WERI-Rb-1 (cell line): ENCODE measurements at regions not wholly inside any gene's neighbourhood (a gene's known extent, or its start where the extent isn't known, plus 50 kb on each side); places are given as distances from the start of the nearest gene placed in this dataset.

Source experiments
- DNase-seq: peaks from one replicate; pipeline ENCODE4 v3.0.0-alpha.2; 2020
- H3K27ac ChIP-seq: fragments of 250-450 bp; sonication (Bioruptor Pico); 2 replicates; pipeline ENCODE4 v1.5.1; 2020; ENCODE audit warnings: mild to moderate bottlenecking, moderate library complexity
- H3K27me3 ChIP-seq: fragments of 250-450 bp; sonication (Bioruptor Pico); 2 replicates; pipeline ENCODE4 v1.5.1; 2021; ENCODE audit warnings: mild to moderate bottlenecking, low read depth, moderate library complexity; ENCODE audit not compliant: insufficient read depth, severe bottlenecking
- H3K36me3 ChIP-seq: fragments of 250-450 bp; sonication (Bioruptor Pico); 2 replicates; pipeline ENCODE4 v1.5.1; 2020; ENCODE audit warnings: mild to moderate bottlenecking, moderate library complexity
- H3K4me3 ChIP-seq: 2 replicates; pipeline ENCODE4 v1.5.1; 2011; ENCODE audit warnings: low read depth, mild to moderate bottlenecking, control low read depth, low read length
- H3K9me3 ChIP-seq: fragments of 250-450 bp; sonication (Bioruptor Pico); 2 replicates; pipeline ENCODE4 v1.5.1; 2021; ENCODE audit warnings: mild to moderate bottlenecking, moderate library complexity; ENCODE audit not compliant: severe bottlenecking
- CTCF ChIP-seq: IDR thresholded peaks from 2 replicates; pipeline ENCODE4 v1.5.1; 2011; ENCODE audit warnings: low read depth, mild to moderate bottlenecking, control low read depth, inconsistent platforms, low read length

- Histone ChIP-seq H3K36me3 (no peaks in the 10 kb centered on the region), H3K27me3 (no peaks in the 10 kb centered on the region), H3K9me3 (no peaks in the 10 kb centered on the region), H3K27ac (no peak overlapping the region), H3K4me3 (no peak overlapping the region)
- no peak for DNase-seq
- no peak for TF ChIP-seq CTCF
Measured at GRCh38 chr9:11097020-11097419, 484.2 kb upstream of the PTPRD start.

- TF ChIP-seq CTCF: no peak
- no peak overlapping the region for H3K4me3 ChIP-seq
- H3K36me3 ChIP-seq: no peaks in the 10 kb centered on the region
- DNase-seq: no peak
- H3K27ac ChIP-seq: no peak overlapping the region
- H3K27me3 ChIP-seq: no peaks in the 10 kb centered on the region
- H3K9me3 ChIP-seq: no peaks in the 10 kb centered on the region
Measured at GRCh38 chr9:11103525-11103924, 490.7 kb upstream of the PTPRD start.

GRCh38 chr9:11107196-11107595, 494.4 kb upstream of the PTPRD start:
- no peak for DNase-seq
- Histone ChIP-seq H3K27ac (no peak overlapping the region), H3K27me3 (no peaks in the 10 kb centered on the region), H3K9me3 (no peaks in the 10 kb centered on the region), H3K36me3 (no peaks in the 10 kb centered on the region), H3K4me3 (no peak overlapping the region)
- no peak for TF ChIP-seq CTCF

- no peaks in the 10 kb centered on the region for H3K36me3 ChIP-seq
- no peaks in the 10 kb centered on the region for H3K27me3 ChIP-seq
- no peak overlapping the region for H3K27ac ChIP-seq
- no peak overlapping the region for H3K4me3 ChIP-seq
- TF ChIP-seq CTCF: no peak
- H3K9me3 ChIP-seq: no peaks in the 10 kb centered on the region
- no peak for DNase-seq
Measured at GRCh38 chr9:11128156-11128555, 515.4 kb upstream of the PTPRD start.

GRCh38 chr9:11135851-11136250, 523.0 kb upstream of the PTPRD start:
- H3K9me3 ChIP-seq: no peaks in the 10 kb centered on the region
- H3K36me3 ChIP-seq: no peaks in the 10 kb centered on the region
- no peak overlapping the region for H3K27ac ChIP-seq
- H3K27me3 ChIP-seq: no peaks in the 10 kb centered on the region
- no peak for DNase-seq
- H3K4me3 ChIP-seq: no peak overlapping the region
- no peak for TF ChIP-seq CTCF

- no peaks in the 10 kb centered on the region for H3K36me3 ChIP-seq
- TF ChIP-seq CTCF: no peak
- H3K27me3 ChIP-seq: no peaks in the 10 kb centered on the region
- H3K9me3 ChIP-seq: no peaks in the 10 kb centered on the region
- no peak overlapping the region for H3K27ac ChIP-seq
- DNase-seq: no peak
- no peak overlapping the region for H3K4me3 ChIP-seq
Measured at GRCh38 chr9:11141357-11141756, 528.6 kb upstream of the PTPRD start.
